ENCODE measurements at regions not wholly inside any gene's neighbourhood (a gene's known extent, or its start where the extent isn't known, plus 50 kb on each side); places are given as distances from the start of the nearest gene placed in this dataset.

- DNase-seq, result no peak
Measured at GRCh38 chr3:76078101-76078500, 292.8 kb upstream of the ZNF717 start.

- DNase-seq, result no peak
Measured at GRCh38 chr3:76083992-76084391, 298.6 kb upstream of the ZNF717 start.

- no peak for DNase-seq
Measured at GRCh38 chr3:76096036-76096435, 310.7 kb upstream of the ZNF717 start.

GRCh38 chr3:76096836-76097588 lies 311.7 kb upstream of the ZNF717 start:
- no peak for DNase-seq

- no peak for DNase-seq
Measured at GRCh38 chr3:76097589-76097969, 312.2 kb upstream of the ZNF717 start.

- DNase-seq, result no peak
Measured at GRCh38 chr3:76099956-76100355, 314.6 kb upstream of the ZNF717 start.

- no peak for DNase-seq
Measured at GRCh38 chr3:76107935-76108570, 322.7 kb upstream of the ZNF717 start.

GRCh38 chr3:76111808-76112207 lies 326.5 kb upstream of the ZNF717 start:
- no peak for DNase-seq

GRCh38 chr3:76122007-76122406 lies 336.7 kb upstream of the ZNF717 start:
- no peak for DNase-seq

GRCh38 chr3:76129441-76129840 lies 344.1 kb upstream of the ZNF717 start:
- no peak for DNase-seq

GRCh38 chr3:76131396-76132153 lies 346.2 kb upstream of the ZNF717 start:
- DNase-seq, result no peak

GRCh38 chr3:76132154-76132470 lies 346.8 kb upstream of the ZNF717 start:
- DNase-seq, result no peak

GRCh38 chr3:76134166-76134565 lies 348.8 kb upstream of the ZNF717 start:
- no peak for DNase-seq

GRCh38 chr3:76138921-76139320 lies 353.6 kb upstream of the ZNF717 start:
- DNase-seq, result no peak

GRCh38 chr3:76147846-76148245 lies 362.5 kb upstream of the ZNF717 start:
- no peak for DNase-seq

- DNase-seq, result no peak
Measured at GRCh38 chr3:76152028-76152427, 366.7 kb upstream of the ZNF717 start.

GRCh38 chr3:76161856-76162255 lies 376.5 kb upstream of the ZNF717 start:
- DNase-seq, result no peak

- no peak for DNase-seq
Measured at GRCh38 chr3:76171647-76172046, 386.3 kb upstream of the ZNF717 start.

GRCh38 chr3:76177610-76178009 lies 392.3 kb upstream of the ZNF717 start:
- no peak for DNase-seq

GRCh38 chr3:76178412-76178811 lies 393.1 kb upstream of the ZNF717 start:
- no peak for DNase-seq

GRCh38 chr3:76181213-76181612 lies 395.9 kb upstream of the ZNF717 start:
- DNase-seq, result no peak

- DNase-seq, result no peak
Measured at GRCh38 chr3:76198086-76198485, 412.7 kb upstream of the ZNF717 start.

- no peak for DNase-seq
Measured at GRCh38 chr3:76199382-76199781, 414.0 kb upstream of the ZNF717 start.

- DNase-seq, result no peak
Measured at GRCh38 chr3:76203578-76203977, 418.2 kb upstream of the ZNF717 start.
